ENCODE measurements at regions not wholly inside any gene's neighbourhood (a gene's known extent, or its start where the extent isn't known, plus 50 kb on each side); places are given as distances from the start of the nearest gene placed in this dataset.
A peak's percentile ranks its signal among the peaks of the same experiment; 100 is the strongest.

GRCh38 chrX:125422986-125423385 is 103.3 kb downstream of the TEX13C start:
- no TSS peak for BruUV-seq (replicated peaks)
- POLR2A ChIA-PET = no interaction called here
- intact Hi-C loops (cut with micrococcal nuclease) = no loop called here
- Histone ChIP-seq H3K9ac (ENCODE audit: insufficient read depth in 1 of 2, low read depth in 2 of 2, low read length in 2 of 2) (no peak overlapping the region), H3K27ac (ENCODE audit: extremely low read depth, low read depth, low read length) (no peak overlapping the region), H3K4me1 (replicated peaks in 1 of 2; ENCODE audit: control insufficient read depth in 2 of 2, insufficient read depth in 2 of 2, low read length in 2 of 2) (peaks cover 0 to 2% of the 10 kb centered on the region in 2 experiments; a peak in 2 of 5 replicates), H3K36me3 (ENCODE audit: control insufficient read depth, insufficient read depth, low read length) (no peaks in the 10 kb centered on the region), H3K9me3 (replicated peaks; ENCODE audit: control insufficient read depth, insufficient read depth, low read depth, low read length) (no peaks in the 10 kb centered on the region; the same call in 1 of the 2 replicates), H3K79me2 (ENCODE audit: control insufficient read depth, insufficient read depth, low read length) (no peaks in the 10 kb centered on the region), H3K4me3 (no peak overlapping the region), H3K4me2 (ENCODE audit: insufficient read depth, low read length) (no peak overlapping the region), H3K9me1 (ENCODE audit: control insufficient read depth, insufficient read depth, low read length) (no peaks in the 10 kb centered on the region), H4K20me1 (replicated peaks; ENCODE audit: control insufficient read depth, insufficient read depth, low read length) (no peaks in the 10 kb centered on the region), H2AFZ (ENCODE audit: low read depth, low read length) (no peak overlapping the region), H3K27me3 (ENCODE audit: control insufficient read depth in 2 of 2, insufficient read depth in 2 of 2, low read length in 2 of 2) (no peaks in the 10 kb centered on the region)
- DNase-seq (ENCODE audit: extremely low read depth in 1 of 4, low spot score in 3 of 4) (no peak), FAIRE-seq (no peak), ATAC-seq (no peak)
- CTCF ChIA-PET (ENCODE audit: low intra/inter-chr PET ratio) = no interaction called here
- 46% methylated on average over 3 of the region's 3 CpGs for WGBS (ENCODE audit: insufficient coverage, low coverage, missing lambda C conversion rate)
- in situ Hi-C loops (cut with MboI) = no loop called here
- TF ChIP-seq SNAPC5 (CRISPR knock-in tag; IDR thresholded peaks at IDR 0.05) = no peak
- no peak for TF ChIP-seq CGGBP1 (CRISPR knock-in tag; IDR thresholded peaks at IDR 0.05)
- no peak for TF ChIP-seq MXI1 (IDR thresholded peaks at IDR 0.05; ENCODE audit: low read depth, low read length)
- TF ChIP-seq CTCFL (IDR thresholded peaks at IDR 0.05; ENCODE audit: borderline replicate concordance, insufficient read depth, low read depth, low read length, poor library complexity, severe bottlenecking) = no peak
- TF ChIP-seq ZNF124 (CRISPR knock-in tag; IDR thresholded peaks at IDR 0.05) = no peak
- no peak for TF ChIP-seq ZNF146 (CRISPR knock-in tag; IDR thresholded peaks at IDR 0.05; ENCODE audit: unreplicated experiment)
- TF ChIP-seq CREB5 (CRISPR knock-in tag; IDR thresholded peaks at IDR 0.05) = no peak
- TF ChIP-seq ZNF76 (CRISPR knock-in tag; IDR thresholded peaks at IDR 0.05; ENCODE audit: borderline replicate concordance) = no peak
- no peak for TF ChIP-seq ZNF408 (CRISPR knock-in tag; IDR thresholded peaks at IDR 0.05; ENCODE audit: low read depth)
- no peak for TF ChIP-seq GTF2E2 (tag; IDR thresholded peaks at IDR 0.05)
- no peak for TF ChIP-seq JUND (IDR thresholded peaks at IDR 0.05; ENCODE audit: borderline replicate concordance, low read depth, low read length)
- no peak for TF ChIP-seq JUND (tag; IDR thresholded peaks at IDR 0.05; ENCODE audit: borderline replicate concordance, low read depth, low read length)
- no peak for TF ChIP-seq ASH1L (IDR thresholded peaks at IDR 0.05; ENCODE audit: borderline replicate concordance, low read depth, partially characterized antibody)
- TF ChIP-seq MAFG (tag; conservative IDR thresholded peaks at IDR 0.05) = peak; percentile 81
- peak; percentile 75 for TF ChIP-seq C11orf30 (IDR thresholded peaks at IDR 0.05; ENCODE audit: low read depth)
- TF ChIP-seq NFE2 (IDR thresholded peaks at IDR 0.05; ENCODE audit: low read depth) = peak; percentile 77
- no peak for TF ChIP-seq TCF15 (CRISPR knock-in tag; IDR thresholded peaks at IDR 0.05)
- TF ChIP-seq RNF219 (CRISPR knock-in tag; IDR thresholded peaks at IDR 0.05) = no peak
